ENCODE measurements at regions not wholly inside any gene's neighbourhood (a gene's known extent, or its start where the extent isn't known, plus 50 kb on each side); places are given as distances from the start of the nearest gene placed in this dataset.
"Not testable (repeated sequence)": the region's sequence is repeated elsewhere in the genome, so short reads cannot be mapped to it uniquely, and the experiment has no call there.

DNA sequence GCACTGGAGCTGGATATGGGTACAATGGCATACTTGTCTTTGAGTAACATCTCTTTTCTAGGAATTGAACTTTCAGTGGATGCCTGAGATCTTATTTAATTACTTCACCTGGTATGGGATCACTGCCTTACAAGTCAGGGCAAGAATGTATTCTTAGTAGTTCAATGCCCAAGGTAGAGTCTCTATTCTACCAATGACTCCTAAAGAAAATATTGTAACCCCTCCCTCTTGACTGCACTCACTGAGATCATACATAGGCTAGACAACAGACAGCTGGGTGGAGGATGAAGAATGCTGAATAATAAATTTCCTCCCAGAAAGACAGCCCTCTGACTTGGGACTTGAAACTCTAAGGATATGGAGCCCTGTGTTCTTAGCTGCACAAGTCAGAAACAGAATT is 1216.3 kb upstream of the ACO1 start:
- H3K27me3 ChIP-seq (ENCODE audit: control insufficient read depth in 3 of 3, insufficient read depth in 3 of 3, low read length in 3 of 3): no peaks in the 10 kb centered on the region
- H3K36me3 ChIP-seq (ENCODE audit: control insufficient read depth in 3 of 3, insufficient read depth in 3 of 3, low read length in 3 of 3): no peaks in the 10 kb centered on the region

DNA sequence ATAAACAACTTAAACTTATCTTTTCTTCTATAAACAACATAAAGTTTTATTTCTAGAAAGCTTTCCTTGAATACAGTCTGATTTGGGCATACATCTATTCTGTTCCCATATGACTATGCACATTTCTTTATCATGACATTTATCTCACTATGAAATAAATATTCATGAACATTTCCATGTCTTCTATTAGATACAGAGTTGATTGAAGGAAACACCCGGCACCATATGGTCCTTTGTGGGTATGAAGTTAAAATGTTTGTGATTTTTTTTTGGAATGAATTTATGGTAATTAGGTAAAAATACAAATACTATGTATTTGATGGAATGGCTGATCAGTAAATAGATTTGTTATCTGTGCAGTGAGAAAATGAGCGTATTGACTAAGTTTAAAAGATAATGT is 1209.8 kb upstream of the ACO1 start:
- H3K27ac ChIP-seq (ENCODE audit: low read depth, low read length): no peak overlapping the region
- no peak overlapping the region for H3K4me3 ChIP-seq (ENCODE audit: low read length in 3 of 3)
- H3K9ac ChIP-seq (ENCODE audit: low read depth in 1 of 3, low read length in 3 of 3): no peak overlapping the region
- H3K27me3 ChIP-seq (ENCODE audit: control insufficient read depth in 3 of 3, insufficient read depth in 3 of 3, low read length in 3 of 3): no peaks in the 10 kb centered on the region
- H3K9me3 ChIP-seq (ENCODE audit: control insufficient read depth in 3 of 3, low read length in 3 of 3): no peaks in the 10 kb centered on the region
- H3K36me3 ChIP-seq (ENCODE audit: control insufficient read depth in 3 of 3, insufficient read depth in 3 of 3, low read length in 3 of 3): no peaks in the 10 kb centered on the region
- no peaks in the 10 kb centered on the region for H3K4me1 ChIP-seq (ENCODE audit: control insufficient read depth in 3 of 3, insufficient read depth in 3 of 3, low read length in 3 of 3)

More for the DNA sequence above, 1216.3 kb upstream of the ACO1 start:
- no peak overlapping the region for H3K9ac ChIP-seq (ENCODE audit: low read depth in 1 of 3, low read length in 3 of 3)
- no peaks in the 10 kb centered on the region for H3K4me1 ChIP-seq (ENCODE audit: control insufficient read depth in 3 of 3, insufficient read depth in 3 of 3, low read length in 3 of 3)
- no peak overlapping the region for H3K4me3 ChIP-seq (ENCODE audit: low read length in 3 of 3)
- H3K27ac ChIP-seq (ENCODE audit: low read depth, low read length): no peak overlapping the region
- no peaks in the 10 kb centered on the region for H3K9me3 ChIP-seq (ENCODE audit: control insufficient read depth in 3 of 3, low read length in 3 of 3)

DNA sequence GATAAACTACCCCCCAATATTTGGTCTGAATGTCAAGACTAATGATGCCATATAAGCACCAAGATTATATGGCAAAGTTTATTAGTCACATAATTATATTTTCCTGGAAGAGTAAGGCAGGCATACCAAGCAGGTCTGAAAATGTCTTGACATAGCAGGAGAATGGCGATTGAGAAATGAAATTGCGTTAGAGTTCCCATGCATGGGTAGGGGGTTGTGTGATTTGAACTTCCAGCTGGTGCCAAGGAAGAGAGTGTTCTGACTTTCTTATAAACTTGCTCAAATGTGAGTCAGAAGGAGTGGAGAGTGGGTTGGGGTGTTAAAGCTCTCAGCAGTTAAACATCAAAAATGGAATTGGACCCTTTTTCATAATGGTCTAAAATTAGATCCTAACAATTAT is 1200.6 kb upstream of the ACO1 start:
- Histone ChIP-seq H3K27me3 (ENCODE audit: control insufficient read depth in 3 of 3, insufficient read depth in 3 of 3, low read length in 3 of 3) (no peaks in the 10 kb centered on the region), H3K27ac (ENCODE audit: low read depth, low read length) (no peak overlapping the region), H3K4me1 (ENCODE audit: control insufficient read depth in 3 of 3, insufficient read depth in 3 of 3, low read length in 3 of 3) (no peaks in the 10 kb centered on the region), H3K9me3 (ENCODE audit: control insufficient read depth in 3 of 3, low read length in 3 of 3) (no peaks in the 10 kb centered on the region), H3K36me3 (ENCODE audit: control insufficient read depth in 3 of 3, insufficient read depth in 3 of 3, low read length in 3 of 3) (no peaks in the 10 kb centered on the region), H3K4me3 (ENCODE audit: low read length in 3 of 3) (no peak overlapping the region), H3K9ac (ENCODE audit: low read depth in 1 of 3, low read length in 3 of 3) (no peak overlapping the region)

DNA sequence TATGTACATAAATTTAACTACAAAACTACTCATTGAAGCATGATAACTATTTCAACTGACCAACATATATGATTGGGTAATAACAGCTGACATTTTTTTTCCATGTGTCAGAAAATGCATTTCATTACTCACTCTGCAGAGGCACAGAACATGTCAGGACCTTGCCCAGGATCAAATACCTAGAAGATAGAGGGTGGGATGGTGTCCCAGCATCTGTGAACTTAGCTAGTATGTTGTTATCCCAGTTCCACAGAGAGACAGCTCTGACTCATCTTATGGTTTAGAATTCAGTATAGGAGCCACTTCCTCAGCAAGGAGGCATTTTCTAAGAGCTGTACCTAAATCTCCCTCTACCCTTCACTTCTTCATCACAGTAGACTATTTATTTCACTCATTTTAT is 1198.6 kb upstream of the ACO1 start:
- H3K4me1 ChIP-seq (ENCODE audit: control insufficient read depth in 3 of 3, insufficient read depth in 3 of 3, low read length in 3 of 3): no peaks in the 10 kb centered on the region
- no peaks in the 10 kb centered on the region for H3K9me3 ChIP-seq (ENCODE audit: control insufficient read depth in 3 of 3, low read length in 3 of 3)
- no peak overlapping the region for H3K4me3 ChIP-seq (ENCODE audit: low read length in 3 of 3)
- H3K36me3 ChIP-seq (ENCODE audit: control insufficient read depth in 3 of 3, insufficient read depth in 3 of 3, low read length in 3 of 3): no peaks in the 10 kb centered on the region
- H3K27me3 ChIP-seq (ENCODE audit: control insufficient read depth in 3 of 3, insufficient read depth in 3 of 3, low read length in 3 of 3): no peaks in the 10 kb centered on the region
- H3K27ac ChIP-seq (ENCODE audit: low read depth, low read length): no peak overlapping the region
- no peak overlapping the region for H3K9ac ChIP-seq (ENCODE audit: low read depth in 1 of 3, low read length in 3 of 3)

DNA sequence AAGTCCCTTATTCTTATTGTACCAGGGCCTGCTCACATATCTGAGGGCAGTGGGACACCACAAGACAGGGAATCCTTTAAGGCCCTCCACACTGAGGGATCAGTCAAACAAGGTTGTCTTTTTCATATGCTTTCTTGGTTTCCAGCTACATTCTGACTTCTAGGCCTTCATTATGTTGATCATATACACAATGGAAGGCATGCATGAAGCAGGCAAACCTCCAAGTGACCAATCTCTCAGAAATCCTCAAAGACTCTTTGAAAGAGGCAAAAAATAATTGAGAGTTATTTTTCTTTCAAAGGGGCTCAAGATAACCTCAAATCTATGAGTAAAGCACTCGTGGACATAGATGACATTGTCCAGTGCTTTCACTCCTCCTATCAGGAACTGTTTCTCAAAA is 1195.9 kb upstream of the ACO1 start:
- H3K27ac ChIP-seq (ENCODE audit: low read depth, low read length): no peak overlapping the region
- H3K9ac ChIP-seq (ENCODE audit: low read depth in 1 of 3, low read length in 3 of 3): no peak overlapping the region

DNA sequence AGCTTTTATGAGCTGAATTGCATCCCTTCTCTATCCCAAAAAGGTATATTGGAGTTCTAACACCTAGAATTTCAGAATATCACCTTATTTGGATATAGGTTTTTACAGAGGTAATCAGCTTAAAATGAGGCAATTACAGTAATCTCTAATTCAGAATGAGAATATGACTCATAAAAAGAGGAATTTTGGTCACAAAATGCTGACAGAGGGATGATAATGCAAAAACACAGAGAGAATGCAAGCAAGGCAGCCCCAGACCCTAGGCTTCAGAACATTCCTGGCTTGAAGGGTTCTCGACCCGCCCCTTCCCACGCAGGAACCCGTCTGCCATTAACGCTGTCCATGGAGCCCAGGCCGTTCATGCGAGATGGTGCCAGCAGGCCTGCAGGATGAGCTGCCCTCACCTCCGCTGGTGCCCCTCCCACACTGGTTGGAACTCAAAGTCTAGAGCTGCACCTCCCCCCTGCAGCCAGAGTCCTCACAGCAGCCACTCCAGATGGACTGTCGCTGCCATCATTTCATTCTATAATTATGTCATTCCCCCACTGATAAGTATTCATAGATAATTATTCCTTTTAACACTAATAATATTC is 1173.4 kb upstream of the ACO1 start:
- no peaks in the 10 kb centered on the region for H3K4me1 ChIP-seq (ENCODE audit: control insufficient read depth in 3 of 3, insufficient read depth in 3 of 3, low read length in 3 of 3)
- H3K36me3 ChIP-seq (ENCODE audit: control insufficient read depth in 3 of 3, insufficient read depth in 3 of 3, low read length in 3 of 3): no peaks in the 10 kb centered on the region
- H3K9ac ChIP-seq (ENCODE audit: low read depth in 1 of 3, low read length in 3 of 3): no peak overlapping the region
- H3K4me3 ChIP-seq (ENCODE audit: low read length in 3 of 3): no peak overlapping the region
- no peaks in the 10 kb centered on the region for H3K9me3 ChIP-seq (ENCODE audit: control insufficient read depth in 3 of 3, low read length in 3 of 3)
- no peaks in the 10 kb centered on the region for H3K27me3 ChIP-seq (ENCODE audit: control insufficient read depth in 3 of 3, insufficient read depth in 3 of 3, low read length in 3 of 3)
- H3K27ac ChIP-seq (ENCODE audit: low read depth, low read length): no peak overlapping the region

More for the DNA sequence above, 1195.9 kb upstream of the ACO1 start:
- Histone ChIP-seq H3K4me1 (ENCODE audit: control insufficient read depth in 3 of 3, insufficient read depth in 3 of 3, low read length in 3 of 3) (no peaks in the 10 kb centered on the region), H3K4me3 (ENCODE audit: low read length in 3 of 3) (no peak overlapping the region), H3K27me3 (ENCODE audit: control insufficient read depth in 3 of 3, insufficient read depth in 3 of 3, low read length in 3 of 3) (no peaks in the 10 kb centered on the region), H3K9me3 (ENCODE audit: control insufficient read depth in 3 of 3, low read length in 3 of 3) (no peaks in the 10 kb centered on the region), H3K36me3 (ENCODE audit: control insufficient read depth in 3 of 3, insufficient read depth in 3 of 3, low read length in 3 of 3) (no peaks in the 10 kb centered on the region)

DNA sequence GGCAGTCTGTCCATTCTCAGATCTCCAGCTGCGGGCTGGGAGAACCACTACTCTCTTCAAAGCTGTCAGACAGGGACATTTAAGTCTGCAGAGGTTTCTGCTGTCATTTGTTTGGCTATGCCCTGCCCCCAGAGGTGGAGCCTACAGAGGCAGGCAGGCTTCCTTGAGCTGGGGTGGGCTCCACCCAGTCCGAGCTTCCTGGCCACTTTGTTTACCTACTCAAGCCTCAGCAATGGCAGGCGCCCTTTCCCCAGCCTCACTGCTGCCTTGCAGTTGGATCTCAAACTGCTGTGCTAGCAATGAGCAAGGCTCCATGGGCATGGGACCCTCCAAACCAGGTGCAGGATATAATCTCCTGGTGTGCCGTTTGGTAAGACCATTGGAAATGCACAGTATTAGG is 1154.5 kb upstream of the ACO1 start:
- not testable (repeated sequence) for H3K36me3 ChIP-seq (ENCODE audit: control insufficient read depth in 3 of 3, insufficient read depth in 3 of 3, low read length in 3 of 3); H3K4me1 ChIP-seq (ENCODE audit: control insufficient read depth in 3 of 3, insufficient read depth in 3 of 3, low read length in 3 of 3); H3K9me3 ChIP-seq (ENCODE audit: control insufficient read depth in 3 of 3, low read length in 3 of 3); H3K4me3 ChIP-seq (ENCODE audit: low read length in 3 of 3); H3K9ac ChIP-seq (ENCODE audit: low read depth in 1 of 3, low read length in 3 of 3); H3K27ac ChIP-seq (ENCODE audit: low read depth, low read length); H3K27me3 ChIP-seq (ENCODE audit: control insufficient read depth in 3 of 3, insufficient read depth in 3 of 3, low read length in 3 of 3)

DNA sequence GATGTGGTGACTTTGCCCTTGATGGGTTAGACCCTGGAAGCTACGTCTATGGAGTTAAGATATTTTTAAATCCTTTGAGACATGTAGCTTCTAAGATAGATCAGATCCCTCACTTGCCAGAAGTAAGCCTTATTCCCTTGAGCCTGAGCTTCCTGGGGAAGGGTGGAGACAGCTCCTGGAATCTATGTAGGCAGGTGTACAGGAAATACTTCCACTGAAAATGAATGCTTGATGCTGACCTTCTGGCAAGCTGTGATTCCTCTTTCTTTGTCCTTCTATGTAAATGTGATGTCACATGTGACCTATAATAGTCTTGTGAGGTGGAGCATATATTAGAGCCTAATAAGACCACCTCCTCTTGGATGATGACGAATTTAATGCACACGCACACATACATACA is 1152.0 kb upstream of the ACO1 start:
- no peak overlapping the region for H3K9ac ChIP-seq (ENCODE audit: low read depth in 1 of 3, low read length in 3 of 3)
- no peaks in the 10 kb centered on the region for H3K27me3 ChIP-seq (ENCODE audit: control insufficient read depth in 3 of 3, insufficient read depth in 3 of 3, low read length in 3 of 3)
- no peaks in the 10 kb centered on the region for H3K4me1 ChIP-seq (ENCODE audit: control insufficient read depth in 3 of 3, insufficient read depth in 3 of 3, low read length in 3 of 3)
- no peaks in the 10 kb centered on the region for H3K9me3 ChIP-seq (ENCODE audit: control insufficient read depth in 3 of 3, low read length in 3 of 3)
- H3K36me3 ChIP-seq (ENCODE audit: control insufficient read depth in 3 of 3, insufficient read depth in 3 of 3, low read length in 3 of 3): no peaks in the 10 kb centered on the region
- no peak overlapping the region for H3K27ac ChIP-seq (ENCODE audit: low read depth, low read length)
- H3K4me3 ChIP-seq (ENCODE audit: low read length in 3 of 3): no peak overlapping the region

DNA sequence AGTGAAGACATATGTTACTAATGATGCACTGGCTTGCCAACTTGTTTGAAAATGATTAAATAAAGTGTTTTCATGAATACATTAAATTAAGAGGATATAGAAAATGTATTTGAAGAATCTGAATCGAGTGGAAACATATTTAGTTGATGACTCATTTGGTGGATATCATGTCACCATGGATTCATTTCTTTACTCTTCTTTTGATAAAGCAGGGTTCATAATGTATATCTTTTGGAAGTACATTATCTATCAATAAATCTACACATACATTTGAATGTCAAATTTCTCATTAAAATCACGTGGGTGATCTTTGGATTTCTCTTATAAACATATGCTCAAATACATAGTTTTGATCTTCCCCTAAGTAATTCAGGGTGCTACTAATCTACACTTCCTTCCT is 1148.1 kb upstream of the ACO1 start:
- Histone ChIP-seq H3K4me1 (ENCODE audit: control insufficient read depth in 3 of 3, insufficient read depth in 3 of 3, low read length in 3 of 3) (no peaks in the 10 kb centered on the region), H3K9ac (ENCODE audit: low read depth in 1 of 3, low read length in 3 of 3) (no peak overlapping the region), H3K27ac (ENCODE audit: low read depth, low read length) (no peak overlapping the region), H3K9me3 (ENCODE audit: control insufficient read depth in 3 of 3, low read length in 3 of 3) (no peaks in the 10 kb centered on the region), H3K27me3 (ENCODE audit: control insufficient read depth in 3 of 3, insufficient read depth in 3 of 3, low read length in 3 of 3) (no peaks in the 10 kb centered on the region), H3K4me3 (ENCODE audit: low read length in 3 of 3) (no peak overlapping the region), H3K36me3 (ENCODE audit: control insufficient read depth in 3 of 3, insufficient read depth in 3 of 3, low read length in 3 of 3) (no peaks in the 10 kb centered on the region)

DNA sequence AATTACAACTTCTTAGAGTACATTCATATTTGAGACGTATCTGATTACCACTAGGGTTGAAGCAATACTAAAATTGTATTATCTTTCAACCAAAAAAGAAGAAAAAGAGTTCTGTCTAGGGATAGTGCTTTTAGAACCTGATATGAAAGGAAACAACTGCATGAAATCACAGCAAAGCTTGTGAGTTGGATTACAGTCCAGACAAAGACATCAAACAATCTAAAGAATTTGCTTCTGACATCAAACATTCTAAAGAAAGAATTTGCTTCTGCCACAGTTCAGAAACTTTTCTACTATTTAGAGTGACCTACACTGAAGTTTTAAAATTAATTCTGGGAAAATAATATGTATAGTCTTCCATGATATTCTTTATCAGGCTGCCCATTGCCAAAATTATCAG is 1141.1 kb upstream of the ACO1 start:
- no peaks in the 10 kb centered on the region for H3K36me3 ChIP-seq (ENCODE audit: control insufficient read depth in 3 of 3, insufficient read depth in 3 of 3, low read length in 3 of 3)
- H3K9ac ChIP-seq (ENCODE audit: low read depth in 1 of 3, low read length in 3 of 3): no peak overlapping the region
- no peaks in the 10 kb centered on the region for H3K4me1 ChIP-seq (ENCODE audit: control insufficient read depth in 3 of 3, insufficient read depth in 3 of 3, low read length in 3 of 3)
- no peak overlapping the region for H3K4me3 ChIP-seq (ENCODE audit: low read length in 3 of 3)
- H3K9me3 ChIP-seq (ENCODE audit: control insufficient read depth in 3 of 3, low read length in 3 of 3): no peaks in the 10 kb centered on the region
- no peaks in the 10 kb centered on the region for H3K27me3 ChIP-seq (ENCODE audit: control insufficient read depth in 3 of 3, insufficient read depth in 3 of 3, low read length in 3 of 3)
- no peak overlapping the region for H3K27ac ChIP-seq (ENCODE audit: low read depth, low read length)

DNA sequence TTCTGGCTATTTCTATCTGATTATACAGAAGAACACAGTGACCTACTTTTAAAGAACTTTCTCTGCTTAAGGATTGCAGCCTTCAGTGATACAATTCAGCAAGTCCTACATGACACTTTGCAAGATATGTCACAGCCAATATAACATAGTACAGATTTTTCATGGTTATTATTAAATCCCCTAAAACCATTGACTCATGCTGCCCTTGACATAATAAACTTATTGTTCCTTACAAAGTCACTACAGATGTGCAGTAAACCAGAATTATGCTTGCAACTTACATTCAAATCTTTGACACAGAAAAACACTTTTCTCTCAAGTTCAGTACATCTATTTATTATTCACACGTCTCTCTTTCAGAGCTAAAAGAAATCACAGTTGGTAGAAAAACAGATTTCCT is 1136.3 kb upstream of the ACO1 start:
- no peak overlapping the region for H3K9ac ChIP-seq (ENCODE audit: low read depth in 1 of 3, low read length in 3 of 3)
- H3K27ac ChIP-seq (ENCODE audit: low read depth, low read length): no peak overlapping the region
- no peaks in the 10 kb centered on the region for H3K4me1 ChIP-seq (ENCODE audit: control insufficient read depth in 3 of 3, insufficient read depth in 3 of 3, low read length in 3 of 3)
- no peaks in the 10 kb centered on the region for H3K9me3 ChIP-seq (ENCODE audit: control insufficient read depth in 3 of 3, low read length in 3 of 3)
- H3K36me3 ChIP-seq (ENCODE audit: control insufficient read depth in 3 of 3, insufficient read depth in 3 of 3, low read length in 3 of 3): no peaks in the 10 kb centered on the region
- H3K4me3 ChIP-seq (ENCODE audit: low read length in 3 of 3): no peak overlapping the region
- no peaks in the 10 kb centered on the region for H3K27me3 ChIP-seq (ENCODE audit: control insufficient read depth in 3 of 3, insufficient read depth in 3 of 3, low read length in 3 of 3)

All from skeletal muscle tissue (tissue), 3 donors.